Activated CD8-positive, alpha-beta memory T cell treated with anti-CD3 and anti-CD28 coated beads, Interleukin-2, amount 50 U/mL, for 24 hours (primary cell): ENCODE measurements at regions not wholly inside any gene's neighbourhood (a gene's known extent, or its start where the extent isn't known, plus 50 kb on each side); places are given as distances from the start of the nearest gene placed in this dataset.

Experiments used
- DNase-seq: peaks from one replicate; pipeline ENCODE4 v3.0.0-alpha.2; 2020; ENCODE audit errors: extremely low read depth

- no peak for DNase-seq
Observed at GRCh38 chr9:16197578-16198370, 644.9 kb downstream of the CCDC171 start.

DNA sequence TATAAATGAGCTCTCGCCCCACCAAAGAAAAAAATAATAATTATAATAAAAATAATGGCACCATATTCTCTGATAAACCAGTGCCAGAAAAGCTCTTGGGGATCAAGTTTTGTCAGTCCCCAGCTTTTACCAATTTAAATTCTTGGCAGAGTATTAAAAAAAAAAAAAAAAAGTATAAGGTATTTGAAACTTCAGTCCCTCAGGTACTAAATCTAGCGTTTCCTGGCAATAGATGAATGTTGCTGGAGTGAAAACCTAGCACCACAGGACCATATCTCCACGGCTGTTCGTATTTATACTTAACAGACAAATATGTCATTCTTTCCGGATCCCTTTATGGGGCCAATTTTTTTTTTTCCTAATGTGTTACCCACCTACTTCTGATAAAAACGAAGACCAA lies 646.2 kb downstream of the CCDC171 start:
- no peak for DNase-seq

DNA sequence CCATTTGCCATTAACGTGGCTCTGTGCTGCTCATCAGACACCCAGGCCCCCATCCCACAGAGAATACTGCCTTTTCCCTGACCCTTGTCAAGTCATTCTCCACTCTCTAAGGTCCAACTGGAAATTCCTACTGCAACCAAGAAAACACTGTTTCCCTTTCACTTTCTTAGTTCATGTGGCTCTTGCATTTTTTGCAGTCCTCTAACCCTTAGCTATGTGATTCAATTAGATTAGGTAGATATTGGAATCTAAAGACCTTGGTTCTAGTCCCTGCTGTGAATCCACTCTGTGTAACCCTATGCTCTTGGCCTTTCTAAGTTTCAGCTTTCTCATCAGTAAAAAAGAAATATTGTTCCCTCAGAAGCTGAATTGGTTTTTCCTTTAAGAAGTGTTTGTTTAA lies 649.4 kb downstream of the CCDC171 start:
- no peak for DNase-seq

- DNase-seq, result no peak
Observed at GRCh38 chr9:16202914-16203728, 650.3 kb downstream of the CCDC171 start.

GRCh38 chr9:16203729-16204573 lies 651.1 kb downstream of the CCDC171 start:
- no peak for DNase-seq

DNA sequence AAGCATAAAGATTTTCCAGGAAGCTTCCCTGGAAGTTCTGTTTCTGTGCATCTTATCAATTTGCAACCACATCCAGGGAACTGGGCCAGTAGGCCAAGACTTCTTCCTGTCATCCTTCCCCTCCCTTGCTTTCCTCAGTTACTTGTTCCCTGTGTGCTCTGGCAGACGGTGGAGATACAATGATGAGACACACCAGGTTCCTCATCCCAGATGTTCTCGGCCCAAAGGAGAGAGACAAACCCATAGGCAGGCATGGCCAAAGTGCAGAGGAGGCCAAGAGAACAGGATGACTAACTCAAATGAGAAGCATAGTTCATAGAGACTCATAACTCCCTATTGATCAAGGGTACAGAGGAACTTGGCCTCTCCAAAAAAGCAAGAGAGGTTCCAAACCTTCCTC lies 652.6 kb downstream of the CCDC171 start:
- no peak for DNase-seq

DNA sequence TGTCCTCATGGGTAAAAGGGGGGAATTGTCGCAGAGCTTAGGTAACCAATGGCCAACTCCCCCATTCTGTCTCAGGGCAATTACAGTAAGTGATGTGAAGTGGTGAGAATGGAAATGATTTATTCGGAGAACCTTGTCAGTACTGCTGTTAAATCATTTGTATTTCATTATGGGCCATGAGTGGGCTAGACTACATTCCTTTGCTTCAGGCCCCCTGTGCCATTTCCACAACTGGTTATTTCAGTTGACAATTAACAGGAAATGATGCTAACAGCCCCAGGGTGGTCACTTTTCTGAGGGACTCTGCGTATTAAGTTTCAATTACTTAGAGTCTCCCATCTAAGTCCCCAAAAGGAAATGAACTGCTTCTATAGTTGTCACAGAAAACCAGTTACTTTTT lies 653.7 kb downstream of the CCDC171 start:
- DNase-seq, result no peak

- no peak for DNase-seq
Observed at GRCh38 chr9:16207161-16207560, 654.3 kb downstream of the CCDC171 start.

- DNase-seq, result no peak
Observed at GRCh38 chr9:16210440-16210839, 657.6 kb downstream of the CCDC171 start.

GRCh38 chr9:16211946-16212345 lies 658.5 kb downstream of the BNC2 start:
- no peak for DNase-seq

- DNase-seq, result no peak
Observed at GRCh38 chr9:16213781-16214515, 656.5 kb downstream of the BNC2 start.

- no peak for DNase-seq
Observed at GRCh38 chr9:16214677-16215352, 655.7 kb downstream of the BNC2 start.

GRCh38 chr9:16215353-16215680 lies 655.2 kb downstream of the BNC2 start:
- no peak for DNase-seq

DNA sequence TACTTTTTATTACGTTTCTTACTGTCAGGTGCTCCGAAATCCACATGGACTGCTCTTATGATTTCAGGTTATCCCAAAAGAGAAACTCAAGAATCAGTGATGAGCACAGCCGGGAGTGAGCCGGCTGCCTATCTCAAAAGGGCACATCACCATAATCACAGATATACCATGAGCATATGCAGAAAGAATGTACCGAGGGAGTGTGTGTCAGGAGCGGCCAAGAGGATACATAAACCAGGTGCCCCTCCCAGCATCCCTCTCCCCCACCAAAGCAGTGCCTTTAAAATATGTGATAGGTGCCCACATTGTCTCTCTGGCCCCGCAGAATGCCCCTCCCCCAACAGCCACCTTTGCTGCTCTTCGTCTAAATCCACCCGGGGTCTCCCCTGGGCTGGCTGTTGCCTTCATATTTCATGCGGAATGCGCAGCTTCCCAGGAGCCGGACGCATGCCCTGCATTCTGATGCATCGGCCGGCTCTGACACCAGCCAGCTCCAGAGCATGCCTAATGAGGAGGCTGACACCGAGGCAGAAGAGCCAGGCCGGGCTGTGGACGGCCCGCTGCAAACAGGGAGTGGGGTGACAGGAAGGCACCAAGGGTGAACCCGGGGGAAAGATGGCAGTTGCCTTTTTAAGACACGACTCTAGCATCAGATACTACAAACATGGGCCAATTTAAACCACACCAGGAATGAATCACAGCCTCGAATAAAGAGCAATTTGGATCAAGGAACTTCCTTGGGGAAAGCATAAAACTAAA lies 652.3 kb downstream of the BNC2 start:
- DNase-seq, result no peak

- no peak for DNase-seq
Observed at GRCh38 chr9:16221366-16221765, 649.1 kb downstream of the BNC2 start.

DNA sequence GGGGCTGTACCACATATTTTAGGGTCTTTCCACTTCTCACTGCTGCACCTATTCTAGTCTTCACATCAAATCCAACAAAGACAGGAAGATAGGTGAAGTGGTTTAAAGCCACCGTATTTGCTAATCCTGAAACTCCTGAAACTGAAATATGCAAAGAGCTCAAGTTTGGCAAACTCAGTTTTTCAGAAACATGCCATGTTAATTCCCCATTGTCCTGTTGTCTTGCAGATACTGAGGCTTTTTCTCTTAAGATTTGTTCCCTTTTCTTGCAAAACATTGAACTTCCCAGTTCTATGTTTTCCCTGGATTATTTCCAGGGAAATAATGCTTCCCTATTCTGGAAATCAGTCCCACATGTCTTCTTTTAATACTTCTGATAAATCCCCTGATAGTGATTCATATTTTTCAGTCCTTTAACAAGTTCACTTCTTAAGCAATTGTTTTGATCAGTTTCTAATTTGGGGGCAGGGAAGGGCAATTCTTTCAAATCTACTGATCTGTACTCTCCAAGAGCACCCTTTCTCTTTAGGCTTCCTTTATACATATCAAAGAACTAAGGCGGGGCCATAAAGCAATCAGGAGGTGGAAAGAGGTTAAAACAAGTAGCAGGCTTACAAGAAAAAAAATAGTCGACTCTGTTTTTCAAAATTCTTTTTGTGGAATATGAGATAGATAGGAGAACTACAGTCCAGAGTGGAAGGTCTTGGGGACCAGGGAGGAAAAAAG lies 648.5 kb downstream of the BNC2 start:
- DNase-seq, result no peak

DNA sequence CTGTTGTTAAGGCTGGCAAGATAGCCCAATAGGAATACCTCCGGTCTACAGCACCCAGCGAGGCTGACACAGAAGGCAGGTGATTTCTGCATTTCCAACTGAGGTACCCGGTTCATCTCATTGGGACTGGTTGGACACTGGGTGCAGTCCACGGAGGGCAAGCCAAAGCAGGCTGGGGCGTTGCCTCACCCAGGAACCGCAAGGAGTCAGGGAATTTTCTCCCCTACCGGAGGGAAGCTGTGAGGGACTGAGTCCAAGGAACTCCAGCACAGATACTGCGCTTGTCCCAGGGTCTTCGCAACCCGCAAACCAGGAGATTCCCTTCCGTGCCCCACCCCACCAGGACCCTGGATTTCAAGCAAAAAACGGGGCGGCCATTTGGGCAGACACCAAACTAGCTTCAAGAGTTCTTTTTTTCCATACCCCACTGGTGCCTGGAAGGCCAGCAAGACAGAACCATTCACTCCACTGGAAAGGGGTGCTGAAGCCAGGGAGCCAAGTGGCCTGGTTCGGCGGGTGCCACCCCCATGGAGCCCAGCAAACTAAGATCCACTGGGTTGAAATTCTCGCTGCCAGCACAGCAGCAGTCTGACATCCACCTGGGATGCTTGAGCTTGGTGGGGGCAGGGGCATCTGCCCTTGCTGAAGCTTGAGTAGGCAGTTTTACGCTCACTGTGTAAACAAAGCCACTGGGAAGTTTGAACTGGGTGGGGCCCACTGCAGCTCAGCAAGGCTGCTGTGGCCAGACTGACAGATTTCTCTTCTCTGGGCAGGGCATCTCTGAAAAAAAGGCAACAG lies 647.2 kb downstream of the BNC2 start:
- no peak for DNase-seq

GRCh38 chr9:16230731-16231130 lies 639.7 kb downstream of the BNC2 start:
- no peak for DNase-seq

GRCh38 chr9:16236311-16236710 lies 634.2 kb downstream of the BNC2 start:
- DNase-seq, result no peak
